Progenitor cell of endocrine pancreas (in vitro differentiated cells): ENCODE measurements at regions not wholly inside any gene's neighbourhood (a gene's known extent, or its start where the extent isn't known, plus 50 kb on each side); places are given as distances from the start of the nearest gene placed in this dataset.

Experiments
- DNase-seq: peaks from one replicate; pipeline ENCODE4 v3.0.0; 2021; ENCODE audit warnings: low spot score; ENCODE audit not compliant: unreplicated experiment
- H3K27ac Mint-ChIP-seq: 2 replicates; pipeline ENCODE4 v1.8.0; 2021; ENCODE audit warnings: mild to moderate bottlenecking, moderate library complexity, mixed read lengths
- H3K27me3 Mint-ChIP-seq: 2 replicates; pipeline ENCODE4 v1.8.0; 2021; ENCODE audit warnings: mixed read lengths
- H3K36me3 Mint-ChIP-seq: 2 replicates; pipeline ENCODE4 v1.8.0; 2022; ENCODE audit warnings: mixed read lengths; ENCODE audit not compliant: insufficient read depth
- H3K4me1 Mint-ChIP-seq: 2 replicates; pipeline ENCODE4 v1.8.0; 2021; ENCODE audit warnings: low read depth, mixed read lengths
- H3K4me3 Mint-ChIP-seq: 2 replicates; pipeline ENCODE4 v1.8.0; 2021; ENCODE audit warnings: low read depth, mild to moderate bottlenecking, moderate library complexity, mixed read lengths
- H3K9me3 Mint-ChIP-seq: 2 replicates; pipeline ENCODE4 v1.8.0; 2021; ENCODE audit warnings: low read depth, mixed read lengths
- TF ChIP-seq, protein P1 (sequence below): fragments of 200-600 bp; sonication (generic); IDR thresholded peaks from one replicate; pipeline ENCODE4 v1.5.0; 2021; ENCODE audit warnings: antibody characterized with exemption, mild to moderate bottlenecking; ENCODE audit not compliant: unreplicated experiment

DNA sequence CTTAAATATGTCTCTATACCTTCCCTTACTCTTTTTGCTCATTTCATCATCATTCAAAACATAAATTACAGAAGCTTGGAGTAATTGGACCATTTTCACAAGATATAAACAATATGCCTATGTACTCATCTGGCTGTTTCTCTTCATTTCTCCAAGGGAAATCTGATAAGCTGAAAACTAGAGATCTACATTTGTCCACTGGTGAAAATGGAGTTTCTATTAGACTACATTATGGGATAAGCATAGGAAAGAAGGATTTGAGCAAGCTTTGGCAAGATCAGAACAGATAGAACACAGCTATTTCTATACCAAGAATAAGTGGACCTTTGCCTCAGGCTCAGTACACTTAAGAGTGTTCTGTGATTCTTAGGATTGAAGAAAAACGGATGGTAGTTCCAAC lies 404.4 kb downstream of the GASK1B start:
- Mint-ChIP-seq H3K27me3 (no peaks in the 10 kb centered on the region), H3K4me3 (no peak overlapping the region), H3K4me1 (no peaks in the 10 kb centered on the region), H3K36me3 (no peaks in the 10 kb centered on the region), H3K9me3 (no peaks in the 10 kb centered on the region), H3K27ac (no peak overlapping the region)
- TF ChIP-seq, protein P1, sequence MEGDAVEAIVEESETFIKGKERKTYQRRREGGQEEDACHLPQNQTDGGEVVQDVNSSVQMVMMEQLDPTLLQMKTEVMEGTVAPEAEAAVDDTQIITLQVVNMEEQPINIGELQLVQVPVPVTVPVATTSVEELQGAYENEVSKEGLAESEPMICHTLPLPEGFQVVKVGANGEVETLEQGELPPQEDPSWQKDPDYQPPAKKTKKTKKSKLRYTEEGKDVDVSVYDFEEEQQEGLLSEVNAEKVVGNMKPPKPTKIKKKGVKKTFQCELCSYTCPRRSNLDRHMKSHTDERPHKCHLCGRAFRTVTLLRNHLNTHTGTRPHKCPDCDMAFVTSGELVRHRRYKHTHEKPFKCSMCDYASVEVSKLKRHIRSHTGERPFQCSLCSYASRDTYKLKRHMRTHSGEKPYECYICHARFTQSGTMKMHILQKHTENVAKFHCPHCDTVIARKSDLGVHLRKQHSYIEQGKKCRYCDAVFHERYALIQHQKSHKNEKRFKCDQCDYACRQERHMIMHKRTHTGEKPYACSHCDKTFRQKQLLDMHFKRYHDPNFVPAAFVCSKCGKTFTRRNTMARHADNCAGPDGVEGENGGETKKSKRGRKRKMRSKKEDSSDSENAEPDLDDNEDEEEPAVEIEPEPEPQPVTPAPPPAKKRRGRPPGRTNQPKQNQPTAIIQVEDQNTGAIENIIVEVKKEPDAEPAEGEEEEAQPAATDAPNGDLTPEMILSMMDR, result no peak
- DNase-seq, result no peak

GRCh38 chr4:157763490-157763889 lies 409.3 kb downstream of the GASK1B start:
- Mint-ChIP-seq H3K4me3 (no peak overlapping the region), H3K4me1 (no peaks in the 10 kb centered on the region), H3K9me3 (no peaks in the 10 kb centered on the region), H3K36me3 (no peaks in the 10 kb centered on the region), H3K27ac (no peak overlapping the region), H3K27me3 (no peaks in the 10 kb centered on the region)
- no peak for DNase-seq
- TF ChIP-seq, protein P1, result no peak

GRCh38 chr4:157754410-157754809 lies 418.4 kb downstream of the GASK1B start:
- Mint-ChIP-seq H3K36me3 (no peaks in the 10 kb centered on the region), H3K4me1 (no peaks in the 10 kb centered on the region), H3K4me3 (no peak overlapping the region), H3K27me3 (no peaks in the 10 kb centered on the region), H3K9me3 (peaks cover 11% of the 10 kb centered on the region), H3K27ac (no peak overlapping the region)
- no peak for DNase-seq
- TF ChIP-seq, protein P1, result no peak

GRCh38 chr4:157751631-157752030 lies 421.2 kb downstream of the GASK1B start:
- H3K4me1 Mint-ChIP-seq, result no peaks in the 10 kb centered on the region
- TF ChIP-seq, protein P1, result no peak
- H3K27me3 Mint-ChIP-seq, result no peaks in the 10 kb centered on the region
- DNase-seq, result no peak
- H3K27ac Mint-ChIP-seq, result no peak overlapping the region
- H3K4me3 Mint-ChIP-seq, result no peak overlapping the region
- peaks cover 9% of the 10 kb centered on the region for H3K9me3 Mint-ChIP-seq
- H3K36me3 Mint-ChIP-seq, result no peaks in the 10 kb centered on the region

GRCh38 chr4:157741642-157742041 lies 431.2 kb downstream of the GASK1B start:
- no peak overlapping the region for H3K27ac Mint-ChIP-seq

More at GRCh38 chr4:157741642-157742041, 431.2 kb downstream of the GASK1B start:
- TF ChIP-seq, protein P1, result no peak
- H3K27me3 Mint-ChIP-seq, result no peaks in the 10 kb centered on the region
- H3K36me3 Mint-ChIP-seq, result no peaks in the 10 kb centered on the region
- no peaks in the 10 kb centered on the region for H3K4me1 Mint-ChIP-seq
- no peaks in the 10 kb centered on the region for H3K9me3 Mint-ChIP-seq
- no peak overlapping the region for H3K4me3 Mint-ChIP-seq
- no peak for DNase-seq
